ENCODE measurements at regions not wholly inside any gene's neighbourhood (a gene's known extent, or its start where the extent isn't known, plus 50 kb on each side); places are given as distances from the start of the nearest gene placed in this dataset.

GRCh38 chr1:65036570-65037051, 70.3 kb upstream of the JAK1 start:
- Histone ChIP-seq H3K9ac (ENCODE audit: low read depth, low read length, poor library complexity) (no peak overlapping the region), H2AFZ (ENCODE audit: low read length) (no peak overlapping the region), H3K36me3 (replicated peaks in 1 of 2; ENCODE audit: control insufficient read depth in 2 of 2, insufficient read depth in 2 of 2, low read length in 2 of 2) (no peaks in the 10 kb centered on the region), H2BK5ac (ENCODE audit: low read length) (no peak overlapping the region), H2BK15ac (ENCODE audit: low read length) (no peak overlapping the region), H4K91ac (ENCODE audit: low read depth, low read length, poor library complexity) (no peak overlapping the region), H3K27ac (replicated peaks; ENCODE audit: low read length) (no peak overlapping the region), H3K4ac (ENCODE audit: low read length) (no peak overlapping the region), H3K18ac (ENCODE audit: low read length) (no peak overlapping the region), H3K9me3 (replicated peaks in 1 of 2; ENCODE audit: control insufficient read depth in 2 of 2, insufficient read depth in 1 of 2, low read depth in 1 of 2, low read length in 2 of 2) (no peaks in the 10 kb centered on the region), H3K79me1 (ENCODE audit: low read depth, low read length) (no peaks in the 10 kb centered on the region), H3K14ac (ENCODE audit: low read length) (no peak overlapping the region), H3K23ac (ENCODE audit: low read depth, low read length, poor library complexity) (no peak overlapping the region), H4K8ac (ENCODE audit: low read depth, low read length) (no peak overlapping the region), H3K4me2 (ENCODE audit: insufficient read depth, low read length, poor library complexity, severe bottlenecking) (no peak overlapping the region), H2BK12ac (ENCODE audit: low read length) (no peak overlapping the region), H2AK5ac (ENCODE audit: low read depth, low read length) (no peak overlapping the region), H3K27me3 (ENCODE audit: control insufficient read depth in 3 of 3, insufficient read depth in 3 of 3, low read depth in 1 of 3, low read length in 3 of 3) (no peaks in the 10 kb centered on the region), H2BK120ac (ENCODE audit: low read depth, low read length) (no peak overlapping the region), H3K4me1 (ENCODE audit: control insufficient read depth in 2 of 2, insufficient read depth in 1 of 2, low read depth in 1 of 2, low read length in 2 of 2) (no peaks in the 10 kb centered on the region), H3K4me3 (ENCODE audit: low read length in 2 of 2) (no peak overlapping the region)
- no peak for DNase-seq (ENCODE audit: low spot score)
- WGBS, 2 donors (ENCODE audit: extremely low coverage in 2 of 2, insufficient read length in 2 of 2, insufficient replicate concordance in 1 of 2) = no CpG with 5 or more reads among the region's 1 CpG

DNA sequence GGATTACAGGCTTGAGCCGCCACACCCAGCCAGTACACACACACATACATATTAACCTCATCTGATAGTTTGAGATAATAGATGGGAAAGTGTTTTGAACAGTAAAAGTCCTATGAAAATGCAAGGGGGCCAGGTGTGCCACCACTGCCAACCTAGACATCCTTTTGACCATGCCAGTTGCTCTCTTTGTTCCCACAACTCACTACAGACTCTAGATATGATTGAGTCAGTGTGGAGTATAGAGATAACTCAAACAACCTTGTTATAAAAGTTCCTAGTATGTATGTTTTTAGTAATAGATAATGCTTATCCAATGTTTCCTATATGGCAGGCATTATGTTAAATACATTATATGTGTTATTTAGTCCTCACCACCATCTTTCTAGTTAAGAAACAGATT, 72.7 kb upstream of the JAK1 start:
- no peaks in the 10 kb centered on the region for H3K4me1 ChIP-seq (ENCODE audit: control insufficient read depth in 2 of 2, insufficient read depth in 1 of 2, low read depth in 1 of 2, low read length in 2 of 2)
- H4K91ac ChIP-seq (ENCODE audit: low read depth, low read length, poor library complexity) = no peak overlapping the region
- no peak overlapping the region for H4K8ac ChIP-seq (ENCODE audit: low read depth, low read length)
- no peaks in the 10 kb centered on the region for H3K27me3 ChIP-seq (ENCODE audit: control insufficient read depth in 3 of 3, insufficient read depth in 3 of 3, low read depth in 1 of 3, low read length in 3 of 3)
- H2BK5ac ChIP-seq (ENCODE audit: low read length) = no peak overlapping the region
- no peak overlapping the region for H3K23ac ChIP-seq (ENCODE audit: low read depth, low read length, poor library complexity)
- no CpG with 5 or more reads among the region's 1 CpG for WGBS, 2 donors (ENCODE audit: extremely low coverage in 2 of 2, insufficient read length in 2 of 2, insufficient replicate concordance in 1 of 2)
- no peak overlapping the region for H3K4ac ChIP-seq (ENCODE audit: low read length)
- H2BK15ac ChIP-seq (ENCODE audit: low read length) = no peak overlapping the region
- no peak overlapping the region for H2AFZ ChIP-seq (ENCODE audit: low read length)
- H3K4me3 ChIP-seq (ENCODE audit: low read length in 2 of 2) = no peak overlapping the region
- no peak overlapping the region for H3K9ac ChIP-seq (ENCODE audit: low read depth, low read length, poor library complexity)
- no peaks in the 10 kb centered on the region for H3K36me3 ChIP-seq (replicated peaks in 1 of 2; ENCODE audit: control insufficient read depth in 2 of 2, insufficient read depth in 2 of 2, low read length in 2 of 2)
- no peaks in the 10 kb centered on the region for H3K79me1 ChIP-seq (ENCODE audit: low read depth, low read length)
- no peak overlapping the region for H2BK12ac ChIP-seq (ENCODE audit: low read length)
- no peak for DNase-seq (ENCODE audit: low spot score)
- H3K27ac ChIP-seq (replicated peaks; ENCODE audit: low read length) = no peak overlapping the region
- no peak overlapping the region for H2BK120ac ChIP-seq (ENCODE audit: low read depth, low read length)
- no peak overlapping the region for H2AK5ac ChIP-seq (ENCODE audit: low read depth, low read length)
- no peak overlapping the region for H3K18ac ChIP-seq (ENCODE audit: low read length)
- H3K4me2 ChIP-seq (ENCODE audit: insufficient read depth, low read length, poor library complexity, severe bottlenecking) = no peak overlapping the region
- no peaks in the 10 kb centered on the region for H3K9me3 ChIP-seq (replicated peaks in 1 of 2; ENCODE audit: control insufficient read depth in 2 of 2, insufficient read depth in 1 of 2, low read depth in 1 of 2, low read length in 2 of 2)
- no peak overlapping the region for H3K14ac ChIP-seq (ENCODE audit: low read length)

DNA sequence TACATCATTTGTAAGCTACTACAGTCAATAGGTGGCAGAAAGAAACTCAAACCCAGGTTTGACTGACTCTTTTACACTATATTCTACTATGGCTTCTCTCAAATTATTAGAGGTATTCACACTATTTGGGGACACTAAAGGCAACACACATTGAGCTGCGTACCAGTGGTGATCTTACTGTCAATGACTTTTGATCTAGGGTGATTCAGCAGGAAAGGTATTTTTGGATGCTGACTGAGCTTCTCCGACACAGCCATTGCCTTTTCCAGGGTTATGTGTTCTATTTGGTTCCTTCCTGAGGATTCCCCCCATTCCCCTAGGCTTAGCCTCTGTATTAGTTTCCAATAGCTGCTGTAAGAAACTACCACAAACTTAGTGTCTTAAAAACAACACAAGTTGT, 73.2 kb upstream of the JAK1 start:
- Histone ChIP-seq H3K4ac (ENCODE audit: low read length) (no peak overlapping the region), H3K18ac (ENCODE audit: low read length) (no peak overlapping the region), H3K4me3 (ENCODE audit: low read length in 2 of 2) (no peak overlapping the region), H3K4me1 (ENCODE audit: control insufficient read depth in 2 of 2, insufficient read depth in 1 of 2, low read depth in 1 of 2, low read length in 2 of 2) (no peaks in the 10 kb centered on the region), H3K23ac (ENCODE audit: low read depth, low read length, poor library complexity) (no peak overlapping the region), H2BK120ac (ENCODE audit: low read depth, low read length) (no peak overlapping the region), H3K79me1 (ENCODE audit: low read depth, low read length) (no peaks in the 10 kb centered on the region), H4K8ac (ENCODE audit: low read depth, low read length) (no peak overlapping the region), H2BK15ac (ENCODE audit: low read length) (no peak overlapping the region), H2BK12ac (ENCODE audit: low read length) (no peak overlapping the region), H3K27me3 (ENCODE audit: control insufficient read depth in 3 of 3, insufficient read depth in 3 of 3, low read depth in 1 of 3, low read length in 3 of 3) (no peaks in the 10 kb centered on the region), H3K4me2 (ENCODE audit: insufficient read depth, low read length, poor library complexity, severe bottlenecking) (no peak overlapping the region), H2AK5ac (ENCODE audit: low read depth, low read length) (no peak overlapping the region), H3K9ac (ENCODE audit: low read depth, low read length, poor library complexity) (no peak overlapping the region), H3K9me3 (replicated peaks in 1 of 2; ENCODE audit: control insufficient read depth in 2 of 2, insufficient read depth in 1 of 2, low read depth in 1 of 2, low read length in 2 of 2) (no peaks in the 10 kb centered on the region), H3K36me3 (replicated peaks in 1 of 2; ENCODE audit: control insufficient read depth in 2 of 2, insufficient read depth in 2 of 2, low read length in 2 of 2) (no peaks in the 10 kb centered on the region), H4K91ac (ENCODE audit: low read depth, low read length, poor library complexity) (no peak overlapping the region), H2BK5ac (ENCODE audit: low read length) (no peak overlapping the region), H2AFZ (ENCODE audit: low read length) (no peak overlapping the region), H3K14ac (ENCODE audit: low read length) (no peak overlapping the region), H3K27ac (replicated peaks; ENCODE audit: low read length) (no peak overlapping the region)
- no CpG with 5 or more reads among the region's 2 CpGs for WGBS, 2 donors (ENCODE audit: extremely low coverage in 2 of 2, insufficient read length in 2 of 2, insufficient replicate concordance in 1 of 2)
- no peak for DNase-seq (ENCODE audit: low spot score)

GRCh38 chr1:65042467-65042866, 76.1 kb upstream of the JAK1 start:
- Histone ChIP-seq H3K4me2 (ENCODE audit: insufficient read depth, low read length, poor library complexity, severe bottlenecking) (no peak overlapping the region), H4K8ac (ENCODE audit: low read depth, low read length) (no peak overlapping the region), H3K27ac (replicated peaks; ENCODE audit: low read length) (no peak overlapping the region), H2BK15ac (ENCODE audit: low read length) (no peak overlapping the region), H4K91ac (ENCODE audit: low read depth, low read length, poor library complexity) (no peak overlapping the region), H3K23ac (ENCODE audit: low read depth, low read length, poor library complexity) (no peak overlapping the region), H3K9ac (ENCODE audit: low read depth, low read length, poor library complexity) (no peak overlapping the region), H3K27me3 (ENCODE audit: control insufficient read depth in 3 of 3, insufficient read depth in 3 of 3, low read depth in 1 of 3, low read length in 3 of 3) (no peaks in the 10 kb centered on the region), H3K4me1 (ENCODE audit: control insufficient read depth in 2 of 2, insufficient read depth in 1 of 2, low read depth in 1 of 2, low read length in 2 of 2) (no peaks in the 10 kb centered on the region), H3K4ac (ENCODE audit: low read length) (no peak overlapping the region), H3K9me3 (replicated peaks in 1 of 2; ENCODE audit: control insufficient read depth in 2 of 2, insufficient read depth in 1 of 2, low read depth in 1 of 2, low read length in 2 of 2) (no peaks in the 10 kb centered on the region), H2BK120ac (ENCODE audit: low read depth, low read length) (no peak overlapping the region), H2BK5ac (ENCODE audit: low read length) (no peak overlapping the region), H2AFZ (ENCODE audit: low read length) (no peak overlapping the region), H3K4me3 (ENCODE audit: low read length in 2 of 2) (no peak overlapping the region), H3K14ac (ENCODE audit: low read length) (no peak overlapping the region), H3K79me1 (ENCODE audit: low read depth, low read length) (no peaks in the 10 kb centered on the region), H3K36me3 (replicated peaks in 1 of 2; ENCODE audit: control insufficient read depth in 2 of 2, insufficient read depth in 2 of 2, low read length in 2 of 2) (no peaks in the 10 kb centered on the region), H3K18ac (ENCODE audit: low read length) (no peak overlapping the region), H2BK12ac (ENCODE audit: low read length) (no peak overlapping the region), H2AK5ac (ENCODE audit: low read depth, low read length) (no peak overlapping the region)
- no peak for DNase-seq (ENCODE audit: low spot score)
- WGBS, 2 donors (ENCODE audit: extremely low coverage in 2 of 2, insufficient read length in 2 of 2, insufficient replicate concordance in 1 of 2) = no CpG with 5 or more reads among the region's 4 CpGs
